ENCODE measurements at regions not wholly inside any gene's neighbourhood (a gene's known extent, or its start where the extent isn't known, plus 50 kb on each side); places are given as distances from the start of the nearest gene placed in this dataset.

- POLR2A ChIA-PET, result no interaction called here
- no peak for DNase-seq (ENCODE audit: extremely low spot score)
- TF ChIP-seq CTCF (IDR thresholded peaks at IDR 0.05; ENCODE audit: control extremely low read depth, extremely low read depth, low read depth, missing control alignments), result no peak
- CTCF ChIA-PET, result interaction anchor here (1.4 kb wide), 1 partner anchor 9 kb away, joined by 4 read pairs; no protein-coding TSS in a partner anchor
Observed at GRCh38 chr2:8258406-8258805, 423.4 kb upstream of the ID2 start.

DNA sequence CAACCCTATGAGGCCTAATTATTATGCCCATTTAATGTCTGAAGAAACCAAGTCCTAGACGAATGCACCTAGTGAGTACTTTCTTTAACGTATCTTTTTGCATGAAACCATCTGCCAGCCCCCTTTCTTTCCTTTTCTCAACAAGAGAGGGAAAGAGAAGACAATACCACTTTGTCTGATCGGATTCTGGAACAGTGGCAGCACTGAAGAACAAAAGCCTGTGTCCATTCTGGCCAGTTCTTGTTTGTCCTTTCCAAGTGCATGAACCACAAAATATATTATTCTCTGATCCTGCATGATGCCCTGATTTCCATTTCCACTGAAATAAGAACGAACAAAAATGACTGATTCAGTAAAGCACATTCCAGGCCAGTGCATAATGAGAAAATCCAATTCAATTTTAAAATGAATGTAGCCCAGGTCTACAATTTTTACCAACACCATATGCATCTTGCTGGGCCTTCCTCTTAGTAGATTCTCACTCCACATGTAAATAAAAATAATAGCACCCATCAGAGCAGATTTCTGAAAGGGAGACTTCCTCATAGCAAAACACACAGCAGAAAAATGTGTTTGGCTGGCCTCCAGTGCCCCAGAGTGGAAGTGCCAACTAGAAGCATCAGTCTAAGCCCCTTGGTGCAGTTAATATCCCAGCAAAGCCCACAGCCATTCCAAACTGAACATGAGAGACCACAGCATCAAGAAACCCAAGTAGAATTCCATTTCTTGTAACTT is 422.6 kb upstream of the ID2 start:
- POLR2A ChIA-PET, result no interaction called here
- CTCF ChIA-PET, result interaction anchor here (1.4 kb wide), 1 partner anchor 10 kb away, joined by 4 read pairs; no protein-coding TSS in a partner anchor
- DNase-seq (ENCODE audit: extremely low spot score), result no peak
- TF ChIP-seq CTCF (IDR thresholded peaks at IDR 0.05; ENCODE audit: control extremely low read depth, extremely low read depth, low read depth, missing control alignments), result no peak

DNA sequence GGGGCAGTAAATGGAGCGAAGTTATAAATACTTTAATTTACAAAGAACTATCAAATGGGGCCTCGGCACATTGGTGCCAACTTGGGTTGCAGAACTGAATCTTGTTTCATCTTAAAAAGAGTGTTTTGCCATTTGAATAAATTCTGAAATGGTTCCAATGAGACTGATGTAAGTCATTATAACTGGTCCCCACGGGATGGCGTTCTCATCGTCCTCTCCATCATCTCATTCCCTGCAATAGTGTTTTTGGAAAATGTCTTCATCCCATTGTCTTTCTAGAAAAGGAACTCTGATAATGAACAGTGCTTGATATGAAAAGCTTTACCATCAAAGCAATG is 422.0 kb upstream of the ID2 start:
- ChIA-PET POLR2A (no interaction called here), CTCF (no interaction called here)
- DNase-seq (ENCODE audit: extremely low spot score), result no peak
- no peak for TF ChIP-seq CTCF (IDR thresholded peaks at IDR 0.05; ENCODE audit: control extremely low read depth, extremely low read depth, low read depth, missing control alignments)

DNA sequence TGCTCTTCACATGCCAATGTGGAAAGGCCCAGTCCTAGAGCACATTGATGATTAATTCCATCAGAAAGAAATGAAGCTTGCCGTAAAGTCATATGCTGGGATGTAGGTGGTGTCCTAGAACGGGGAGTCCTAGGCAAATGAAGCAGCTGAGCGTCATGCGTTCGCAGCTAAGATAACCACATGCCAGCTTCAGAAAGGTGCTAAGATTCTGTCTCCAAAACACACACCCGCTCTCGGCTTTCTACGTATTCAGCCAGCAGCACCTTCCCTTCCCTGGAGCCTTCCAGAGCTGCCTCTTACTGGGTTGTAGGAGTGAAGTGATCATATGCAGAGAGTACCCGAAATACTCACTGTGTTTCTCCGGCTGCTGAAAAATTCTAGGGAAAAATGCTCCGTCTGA is 421.6 kb upstream of the ID2 start:
- ChIA-PET CTCF (interaction anchor here (1.2 kb wide), 1 partner anchor 22 kb away, joined by 3 read pairs; no protein-coding TSS in a partner anchor), POLR2A (no interaction called here)
- no peak for TF ChIP-seq CTCF (IDR thresholded peaks at IDR 0.05; ENCODE audit: control extremely low read depth, extremely low read depth, low read depth, missing control alignments)
- no peak for DNase-seq (ENCODE audit: extremely low spot score)

DNA sequence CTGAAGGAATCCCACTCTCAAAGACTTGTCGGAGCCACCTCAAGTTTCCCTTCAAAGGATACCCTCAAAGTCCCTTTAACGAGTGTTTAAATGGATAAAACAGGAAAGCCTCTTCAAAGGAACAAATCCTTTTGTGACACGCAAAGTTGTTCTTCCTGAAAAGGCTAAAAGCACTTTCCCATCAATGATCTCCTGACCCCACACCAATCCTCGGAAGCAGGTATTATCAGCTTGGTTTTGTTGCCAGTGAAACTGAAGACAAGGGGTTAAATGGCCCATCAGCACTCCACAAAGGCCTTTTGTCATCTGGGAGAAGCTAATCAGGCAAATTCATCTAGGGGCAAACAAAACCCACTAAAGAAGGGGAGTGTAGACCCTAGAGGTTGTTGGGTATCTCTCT is 418.0 kb upstream of the ID2 start:
- ChIA-PET POLR2A (no interaction called here), CTCF (interaction anchor here (1.1 kb wide), 2 partner anchors 11 kb away, joined by 3 to 4 read pairs; no protein-coding TSS in a partner anchor)
- no peak for DNase-seq (ENCODE audit: extremely low spot score)
- no peak for TF ChIP-seq CTCF (IDR thresholded peaks at IDR 0.05; ENCODE audit: control extremely low read depth, extremely low read depth, low read depth, missing control alignments)

DNA sequence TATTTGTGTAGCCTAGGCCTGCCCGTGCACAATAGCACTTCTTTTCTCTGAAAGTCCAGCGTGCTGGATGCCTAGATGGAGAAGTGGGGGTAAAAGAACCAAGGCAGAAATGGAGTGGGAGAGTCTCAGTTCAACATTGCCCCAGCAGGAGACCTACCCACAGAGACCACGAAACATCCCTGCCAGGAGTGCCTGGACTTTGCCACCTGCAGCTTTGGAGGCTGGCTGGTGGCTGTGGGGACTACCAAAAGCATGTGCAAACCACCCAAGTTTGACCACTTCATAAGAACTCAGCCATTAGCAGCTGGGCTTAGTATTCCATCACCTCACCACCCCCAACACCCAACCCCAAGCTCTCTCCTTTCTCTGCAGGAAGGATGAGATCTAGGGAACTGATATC is 416.9 kb upstream of the ID2 start:
- CTCF ChIA-PET, result no interaction called here
- no peak for DNase-seq (ENCODE audit: extremely low spot score)
- no peak for TF ChIP-seq CTCF (IDR thresholded peaks at IDR 0.05; ENCODE audit: control extremely low read depth, extremely low read depth, low read depth, missing control alignments)
- POLR2A ChIA-PET, result no interaction called here
